ENCODE measurements at regions not wholly inside any gene's neighbourhood (a gene's known extent, or its start where the extent isn't known, plus 50 kb on each side); places are given as distances from the start of the nearest gene placed in this dataset.

- peaks cover 11% of the 10 kb centered on the region for H3K4me1 Mint-ChIP-seq
- DNase-seq (ENCODE audit: low read depth, low spot score), result no peak
- H3K4me3 Mint-ChIP-seq, result no peak overlapping the region
- H3K27me3 Mint-ChIP-seq (ENCODE audit: low read depth), result no peaks in the 10 kb centered on the region
- no peak overlapping the region for H3K27ac Mint-ChIP-seq (ENCODE audit: unreplicated experiment)
- peaks cover 12% of the 10 kb centered on the region for H3K9me3 Mint-ChIP-seq
- TF ChIP-seq CTCF (conservative IDR thresholded peaks at IDR 0.05), result no peak
- peaks cover 9% of the 10 kb centered on the region for H3K36me3 Mint-ChIP-seq (ENCODE audit: low read depth)
These were observed 87.7 kb upstream of the FSHR start for GRCh38 chr2:49241991-49242390.

- peaks cover 9% of the 10 kb centered on the region for H3K36me3 Mint-ChIP-seq (ENCODE audit: low read depth)
- no peak overlapping the region for H3K4me3 Mint-ChIP-seq
- no peak for TF ChIP-seq CTCF (conservative IDR thresholded peaks at IDR 0.05)
- peaks cover 12% of the 10 kb centered on the region for H3K9me3 Mint-ChIP-seq
- H3K27ac Mint-ChIP-seq (ENCODE audit: unreplicated experiment), result no peak overlapping the region
- no peak for DNase-seq (ENCODE audit: low read depth, low spot score)
- H3K27me3 Mint-ChIP-seq (ENCODE audit: low read depth), result no peaks in the 10 kb centered on the region
- H3K4me1 Mint-ChIP-seq, result peaks cover 11% of the 10 kb centered on the region
These were observed 87.2 kb upstream of the FSHR start for GRCh38 chr2:49241501-49241900.

- TF ChIP-seq CTCF (conservative IDR thresholded peaks at IDR 0.05), result no peak
- Mint-ChIP-seq H3K27me3 (ENCODE audit: low read depth) (no peaks in the 10 kb centered on the region), H3K4me1 (peaks cover 11% of the 10 kb centered on the region), H3K4me3 (no peak overlapping the region), H3K9me3 (peaks cover 7% of the 10 kb centered on the region), H3K27ac (ENCODE audit: unreplicated experiment) (no peak overlapping the region), H3K36me3 (ENCODE audit: low read depth) (peaks cover 7% of the 10 kb centered on the region)
- DNase-seq (ENCODE audit: low read depth, low spot score), result no peak
These were observed 86.3 kb upstream of the FSHR start for GRCh38 chr2:49240608-49241007.

- Mint-ChIP-seq H3K4me1 (peaks cover 3% of the 10 kb centered on the region), H3K27me3 (ENCODE audit: low read depth) (no peaks in the 10 kb centered on the region), H3K36me3 (ENCODE audit: low read depth) (no peaks in the 10 kb centered on the region), H3K27ac (ENCODE audit: unreplicated experiment) (no peak overlapping the region), H3K4me3 (no peak overlapping the region), H3K9me3 (no peaks in the 10 kb centered on the region)
- no peak for DNase-seq (ENCODE audit: low read depth, low spot score)
- TF ChIP-seq CTCF (conservative IDR thresholded peaks at IDR 0.05), result no peak
These were observed 84.3 kb upstream of the FSHR start for GRCh38 chr2:49238604-49238960.

GRCh38 chr2:49237867-49238603 lies 83.7 kb upstream of the FSHR start:
- no peak overlapping the region for H3K4me3 Mint-ChIP-seq
- peaks cover 3% of the 10 kb centered on the region for H3K4me1 Mint-ChIP-seq

More at GRCh38 chr2:49237867-49238603, 83.7 kb upstream of the FSHR start:
- H3K36me3 Mint-ChIP-seq (ENCODE audit: low read depth), result no peaks in the 10 kb centered on the region
- H3K9me3 Mint-ChIP-seq, result no peaks in the 10 kb centered on the region
- no peak for TF ChIP-seq CTCF (conservative IDR thresholded peaks at IDR 0.05)
- no peaks in the 10 kb centered on the region for H3K27me3 Mint-ChIP-seq (ENCODE audit: low read depth)
- no peak for DNase-seq (ENCODE audit: low read depth, low spot score)
- no peak overlapping the region for H3K27ac Mint-ChIP-seq (ENCODE audit: unreplicated experiment)
